ENCODE measurements at regions not wholly inside any gene's neighbourhood (a gene's known extent, or its start where the extent isn't known, plus 50 kb on each side); places are given as distances from the start of the nearest gene placed in this dataset.
"Not testable (repeated sequence)": the region's sequence is repeated elsewhere in the genome, so short reads cannot be mapped to it uniquely, and the experiment has no call there.

GRCh38 chr2:234869969-234870368, 81.8 kb upstream of the SH3BP4 start:
- H3K27ac ChIP-seq (ENCODE audit: low read depth): no peak overlapping the region
- no peaks in the 10 kb centered on the region for H3K36me3 ChIP-seq (ENCODE audit: insufficient read depth)
- H3K4me3 ChIP-seq (ENCODE audit: low read depth, low read length): no peak overlapping the region
- 85% methylated on average over 3 of the region's 3 CpGs for WGBS
- no peak for DNase-seq (ENCODE audit: extremely low spot score)
- no peaks in the 10 kb centered on the region for H3K4me1 ChIP-seq (ENCODE audit: insufficient read depth)

GRCh38 chr2:234869164-234869563, 82.7 kb upstream of the SH3BP4 start:
- DNase-seq (ENCODE audit: extremely low spot score): no peak
- 42% methylated on average over 2 of the region's 2 CpGs for WGBS
- H3K4me1 ChIP-seq (ENCODE audit: insufficient read depth): no peaks in the 10 kb centered on the region

GRCh38 chr2:234867882-234868285, 83.9 kb upstream of the SH3BP4 start:
- no peaks in the 10 kb centered on the region for H3K4me1 ChIP-seq (ENCODE audit: insufficient read depth)
- DNase-seq (ENCODE audit: extremely low spot score): no peak
- WGBS: 88% methylated on average over 3 of the region's 3 CpGs
- H3K36me3 ChIP-seq (ENCODE audit: insufficient read depth): no peaks in the 10 kb centered on the region
- no peak overlapping the region for H3K27ac ChIP-seq (ENCODE audit: low read depth)
- H3K4me3 ChIP-seq (ENCODE audit: low read depth, low read length): no peak overlapping the region

More at GRCh38 chr2:234869164-234869563, 82.7 kb upstream of the SH3BP4 start:
- no peak overlapping the region for H3K4me3 ChIP-seq (ENCODE audit: low read depth, low read length)
- H3K27ac ChIP-seq (ENCODE audit: low read depth): no peak overlapping the region
- H3K36me3 ChIP-seq (ENCODE audit: insufficient read depth): no peaks in the 10 kb centered on the region

- Histone ChIP-seq H3K36me3 (ENCODE audit: insufficient read depth) (no peaks in the 10 kb centered on the region), H3K4me3 (ENCODE audit: low read depth, low read length) (no peak overlapping the region), H3K4me1 (ENCODE audit: insufficient read depth) (no peaks in the 10 kb centered on the region), H3K27ac (ENCODE audit: low read depth) (no peak overlapping the region)
- DNase-seq (ENCODE audit: extremely low spot score): no peak
- 91% methylated on average over 2 of the region's 2 CpGs for WGBS
Observed at GRCh38 chr2:234865586-234865985, 86.2 kb upstream of the SH3BP4 start.

- 92% methylated on average over 5 of the region's 5 CpGs for WGBS
- no peak overlapping the region for H3K4me3 ChIP-seq (ENCODE audit: low read depth, low read length)
- DNase-seq (ENCODE audit: extremely low spot score): no peak
- H3K27ac ChIP-seq (ENCODE audit: low read depth): no peak overlapping the region
- no peaks in the 10 kb centered on the region for H3K4me1 ChIP-seq (ENCODE audit: insufficient read depth)
- no peaks in the 10 kb centered on the region for H3K36me3 ChIP-seq (ENCODE audit: insufficient read depth)
Observed at GRCh38 chr2:234865040-234865439, 86.8 kb upstream of the SH3BP4 start.

- Histone ChIP-seq H3K4me1 (ENCODE audit: insufficient read depth) (no peaks in the 10 kb centered on the region), H3K36me3 (ENCODE audit: insufficient read depth) (no peaks in the 10 kb centered on the region), H3K4me3 (ENCODE audit: low read depth, low read length) (no peak overlapping the region), H3K27ac (ENCODE audit: low read depth) (no peak overlapping the region)
- DNase-seq (ENCODE audit: extremely low spot score): no peak
- 96% methylated on average over 5 of the region's 5 CpGs for WGBS
Observed at GRCh38 chr2:234864506-234864905, 87.3 kb upstream of the SH3BP4 start.

- H3K27ac ChIP-seq (ENCODE audit: low read depth): no peak overlapping the region
- WGBS: 62% methylated on average over 17 of the region's 17 CpGs
- peak; percentile 10 for DNase-seq (ENCODE audit: extremely low spot score)
Observed at GRCh38 chr2:234863043-234863934, 88.5 kb upstream of the SH3BP4 start.

GRCh38 chr2:234861841-234862735, 89.7 kb upstream of the SH3BP4 start:
- WGBS: 81% methylated on average over 12 of the region's 12 CpGs
- Histone ChIP-seq H3K36me3 (ENCODE audit: insufficient read depth) (no peaks in the 10 kb centered on the region), H3K4me3 (ENCODE audit: low read depth, low read length) (no peak overlapping the region), H3K4me1 (ENCODE audit: insufficient read depth) (no peaks in the 10 kb centered on the region), H3K27ac (ENCODE audit: low read depth) (no peak overlapping the region)
- DNase-seq (ENCODE audit: extremely low spot score): no peak

More at GRCh38 chr2:234863043-234863934, 88.5 kb upstream of the SH3BP4 start:
- H3K36me3 ChIP-seq (ENCODE audit: insufficient read depth): no peaks in the 10 kb centered on the region
- H3K4me3 ChIP-seq (ENCODE audit: low read depth, low read length): no peak overlapping the region
- no peaks in the 10 kb centered on the region for H3K4me1 ChIP-seq (ENCODE audit: insufficient read depth)

- not testable (repeated sequence) for H3K27ac ChIP-seq (ENCODE audit: low read depth); H3K4me1 ChIP-seq (ENCODE audit: insufficient read depth); H3K4me3 ChIP-seq (ENCODE audit: low read depth, low read length); H3K36me3 ChIP-seq (ENCODE audit: insufficient read depth); DNase-seq (ENCODE audit: extremely low spot score)
- WGBS: 96% methylated on average over 8 of the region's 8 CpGs
Observed at GRCh38 chr2:234859330-234859872, 92.4 kb upstream of the SH3BP4 start.

- H3K36me3 ChIP-seq (ENCODE audit: insufficient read depth): no peaks in the 10 kb centered on the region
- no peak for DNase-seq (ENCODE audit: extremely low spot score)
- WGBS: 88% methylated on average over 6 of the region's 6 CpGs
- no peaks in the 10 kb centered on the region for H3K4me1 ChIP-seq (ENCODE audit: insufficient read depth)
- H3K4me3 ChIP-seq (ENCODE audit: low read depth, low read length): no peak overlapping the region
- H3K27ac ChIP-seq (ENCODE audit: low read depth): no peak overlapping the region
Observed at GRCh38 chr2:234858790-234859329, 93.0 kb upstream of the SH3BP4 start.

GRCh38 chr2:234858145-234858544, 93.7 kb upstream of the SH3BP4 start:
- 88% methylated on average over 7 of the region's 7 CpGs for WGBS
- Histone ChIP-seq H3K36me3 (ENCODE audit: insufficient read depth) (no peaks in the 10 kb centered on the region), H3K4me3 (ENCODE audit: low read depth, low read length) (no peak overlapping the region), H3K4me1 (ENCODE audit: insufficient read depth) (no peaks in the 10 kb centered on the region), H3K27ac (ENCODE audit: low read depth) (no peak overlapping the region)
- DNase-seq (ENCODE audit: extremely low spot score): no peak

GRCh38 chr2:234853729-234854128, 98.1 kb upstream of the SH3BP4 start:
- Histone ChIP-seq H3K27ac (ENCODE audit: low read depth) (no peak overlapping the region), H3K36me3 (ENCODE audit: insufficient read depth) (no peaks in the 10 kb centered on the region), H3K4me3 (ENCODE audit: low read depth, low read length) (no peak overlapping the region), H3K4me1 (ENCODE audit: insufficient read depth) (no peaks in the 10 kb centered on the region)
- WGBS: 73% methylated on average over 2 of the region's 2 CpGs
- no peak for DNase-seq (ENCODE audit: extremely low spot score)

GRCh38 chr2:234852941-234853340, 98.9 kb upstream of the SH3BP4 start:
- Histone ChIP-seq H3K36me3 (ENCODE audit: insufficient read depth) (no peaks in the 10 kb centered on the region), H3K27ac (ENCODE audit: low read depth) (no peak overlapping the region), H3K4me1 (ENCODE audit: insufficient read depth) (no peaks in the 10 kb centered on the region), H3K4me3 (ENCODE audit: low read depth, low read length) (no peak overlapping the region)
- no peak for DNase-seq (ENCODE audit: extremely low spot score)
- WGBS: 89% methylated on average over 5 of the region's 5 CpGs
